H1 (cell line): ENCODE measurements at regions not wholly inside any gene's neighbourhood (a gene's known extent, or its start where the extent isn't known, plus 50 kb on each side); places are given as distances from the start of the nearest gene placed in this dataset.

Source experiments
- BCL11A ChIP-seq, 2 experiments: IDR thresholded peaks; one replicate each; pipeline ENCODE4 v1.6.1; 2011; ENCODE audit warnings: low read depth in 2 of 2, low read length in 2 of 2, mild to moderate bottlenecking in 2 of 2
- HDAC2 ChIP-seq, 2 experiments: fragments of 300-600 bp in 1 of 2; sonication (generic) in 1 of 2; IDR thresholded peaks; 2 replicates each; pipeline ENCODE4 v1.6.1; 2011 to 2012; ENCODE audit warnings: low read depth in 2 of 2, low read length in 2 of 2, mild to moderate bottlenecking in 2 of 2, moderate library complexity in 2 of 2, borderline replicate concordance in 1 of 2, inconsistent platforms in 1 of 2
- RFX5 ChIP-seq: IDR thresholded peaks from 2 replicates; pipeline ENCODE4 v1.6.1; 2011; ENCODE audit warnings: low read depth, low read length, improper control_type of control experiment, borderline replicate concordance
- SIX5 ChIP-seq: IDR thresholded peaks from 2 replicates; pipeline ENCODE4 v1.6.1; 2011; ENCODE audit warnings: mild to moderate bottlenecking, low read depth, low read length
- TF ChIP-seq, protein P1 (sequence below): fragments of 300-600 bp; sonication (generic); IDR thresholded peaks from 2 replicates; pipeline ENCODE4 v1.7.1; 2012; ENCODE audit warnings: low read length, moderate library complexity, mild to moderate bottlenecking, inconsistent platforms; ENCODE audit not compliant: insufficient replicate concordance

DNA sequence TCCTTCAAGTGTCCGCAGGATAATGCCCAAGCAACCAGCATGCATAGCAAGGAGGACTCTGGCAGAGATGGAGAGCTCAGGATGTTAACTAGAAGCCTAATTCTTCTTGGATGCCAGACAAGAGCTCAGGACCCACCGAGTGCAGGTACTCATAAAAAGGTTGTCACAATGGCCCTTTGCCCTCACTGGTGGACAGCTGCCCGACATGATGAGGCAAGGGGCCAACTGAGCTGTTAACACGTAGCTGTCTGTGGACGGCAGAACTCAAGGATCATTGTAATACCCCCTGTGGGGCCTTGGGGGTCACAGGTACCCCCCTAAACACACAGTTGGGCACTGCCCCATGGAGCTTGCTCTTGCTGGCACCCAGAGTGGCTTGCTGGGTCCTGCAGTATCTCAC lies 393.7 kb downstream of the PIK3C3 start (continued):
- no peak for TF ChIP-seq RFX5
- TF ChIP-seq, protein P1, sequence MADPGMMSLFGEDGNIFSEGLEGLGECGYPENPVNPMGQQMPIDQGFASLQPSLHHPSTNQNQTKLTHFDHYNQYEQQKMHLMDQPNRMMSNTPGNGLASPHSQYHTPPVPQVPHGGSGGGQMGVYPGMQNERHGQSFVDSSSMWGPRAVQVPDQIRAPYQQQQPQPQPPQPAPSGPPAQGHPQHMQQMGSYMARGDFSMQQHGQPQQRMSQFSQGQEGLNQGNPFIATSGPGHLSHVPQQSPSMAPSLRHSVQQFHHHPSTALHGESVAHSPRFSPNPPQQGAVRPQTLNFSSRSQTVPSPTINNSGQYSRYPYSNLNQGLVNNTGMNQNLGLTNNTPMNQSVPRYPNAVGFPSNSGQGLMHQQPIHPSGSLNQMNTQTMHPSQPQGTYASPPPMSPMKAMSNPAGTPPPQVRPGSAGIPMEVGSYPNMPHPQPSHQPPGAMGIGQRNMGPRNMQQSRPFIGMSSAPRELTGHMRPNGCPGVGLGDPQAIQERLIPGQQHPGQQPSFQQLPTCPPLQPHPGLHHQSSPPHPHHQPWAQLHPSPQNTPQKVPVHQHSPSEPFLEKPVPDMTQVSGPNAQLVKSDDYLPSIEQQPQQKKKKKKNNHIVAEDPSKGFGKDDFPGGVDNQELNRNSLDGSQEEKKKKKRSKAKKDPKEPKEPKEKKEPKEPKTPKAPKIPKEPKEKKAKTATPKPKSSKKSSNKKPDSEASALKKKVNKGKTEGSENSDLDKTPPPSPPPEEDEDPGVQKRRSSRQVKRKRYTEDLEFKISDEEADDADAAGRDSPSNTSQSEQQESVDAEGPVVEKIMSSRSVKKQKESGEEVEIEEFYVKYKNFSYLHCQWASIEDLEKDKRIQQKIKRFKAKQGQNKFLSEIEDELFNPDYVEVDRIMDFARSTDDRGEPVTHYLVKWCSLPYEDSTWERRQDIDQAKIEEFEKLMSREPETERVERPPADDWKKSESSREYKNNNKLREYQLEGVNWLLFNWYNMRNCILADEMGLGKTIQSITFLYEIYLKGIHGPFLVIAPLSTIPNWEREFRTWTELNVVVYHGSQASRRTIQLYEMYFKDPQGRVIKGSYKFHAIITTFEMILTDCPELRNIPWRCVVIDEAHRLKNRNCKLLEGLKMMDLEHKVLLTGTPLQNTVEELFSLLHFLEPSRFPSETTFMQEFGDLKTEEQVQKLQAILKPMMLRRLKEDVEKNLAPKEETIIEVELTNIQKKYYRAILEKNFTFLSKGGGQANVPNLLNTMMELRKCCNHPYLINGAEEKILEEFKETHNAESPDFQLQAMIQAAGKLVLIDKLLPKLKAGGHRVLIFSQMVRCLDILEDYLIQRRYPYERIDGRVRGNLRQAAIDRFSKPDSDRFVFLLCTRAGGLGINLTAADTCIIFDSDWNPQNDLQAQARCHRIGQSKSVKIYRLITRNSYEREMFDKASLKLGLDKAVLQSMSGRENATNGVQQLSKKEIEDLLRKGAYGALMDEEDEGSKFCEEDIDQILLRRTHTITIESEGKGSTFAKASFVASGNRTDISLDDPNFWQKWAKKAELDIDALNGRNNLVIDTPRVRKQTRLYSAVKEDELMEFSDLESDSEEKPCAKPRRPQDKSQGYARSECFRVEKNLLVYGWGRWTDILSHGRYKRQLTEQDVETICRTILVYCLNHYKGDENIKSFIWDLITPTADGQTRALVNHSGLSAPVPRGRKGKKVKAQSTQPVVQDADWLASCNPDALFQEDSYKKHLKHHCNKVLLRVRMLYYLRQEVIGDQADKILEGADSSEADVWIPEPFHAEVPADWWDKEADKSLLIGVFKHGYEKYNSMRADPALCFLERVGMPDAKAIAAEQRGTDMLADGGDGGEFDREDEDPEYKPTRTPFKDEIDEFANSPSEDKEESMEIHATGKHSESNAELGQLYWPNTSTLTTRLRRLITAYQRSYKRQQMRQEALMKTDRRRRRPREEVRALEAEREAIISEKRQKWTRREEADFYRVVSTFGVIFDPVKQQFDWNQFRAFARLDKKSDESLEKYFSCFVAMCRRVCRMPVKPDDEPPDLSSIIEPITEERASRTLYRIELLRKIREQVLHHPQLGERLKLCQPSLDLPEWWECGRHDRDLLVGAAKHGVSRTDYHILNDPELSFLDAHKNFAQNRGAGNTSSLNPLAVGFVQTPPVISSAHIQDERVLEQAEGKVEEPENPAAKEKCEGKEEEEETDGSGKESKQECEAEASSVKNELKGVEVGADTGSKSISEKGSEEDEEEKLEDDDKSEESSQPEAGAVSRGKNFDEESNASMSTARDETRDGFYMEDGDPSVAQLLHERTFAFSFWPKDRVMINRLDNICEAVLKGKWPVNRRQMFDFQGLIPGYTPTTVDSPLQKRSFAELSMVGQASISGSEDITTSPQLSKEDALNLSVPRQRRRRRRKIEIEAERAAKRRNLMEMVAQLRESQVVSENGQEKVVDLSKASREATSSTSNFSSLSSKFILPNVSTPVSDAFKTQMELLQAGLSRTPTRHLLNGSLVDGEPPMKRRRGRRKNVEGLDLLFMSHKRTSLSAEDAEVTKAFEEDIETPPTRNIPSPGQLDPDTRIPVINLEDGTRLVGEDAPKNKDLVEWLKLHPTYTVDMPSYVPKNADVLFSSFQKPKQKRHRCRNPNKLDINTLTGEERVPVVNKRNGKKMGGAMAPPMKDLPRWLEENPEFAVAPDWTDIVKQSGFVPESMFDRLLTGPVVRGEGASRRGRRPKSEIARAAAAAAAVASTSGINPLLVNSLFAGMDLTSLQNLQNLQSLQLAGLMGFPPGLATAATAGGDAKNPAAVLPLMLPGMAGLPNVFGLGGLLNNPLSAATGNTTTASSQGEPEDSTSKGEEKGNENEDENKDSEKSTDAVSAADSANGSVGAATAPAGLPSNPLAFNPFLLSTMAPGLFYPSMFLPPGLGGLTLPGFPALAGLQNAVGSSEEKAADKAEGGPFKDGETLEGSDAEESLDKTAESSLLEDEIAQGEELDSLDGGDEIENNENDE = no peak
- TF ChIP-seq SIX5 = no peak
- TF ChIP-seq HDAC2 (IDR thresholded peaks at IDR 0.05; ENCODE audit: borderline replicate concordance in 1 of 2, low read depth in 2 of 2, low read length in 2 of 2) = no peak
- no peak for TF ChIP-seq BCL11A (IDR thresholded peaks at IDR 0.05; ENCODE audit: low read depth in 2 of 2, low read length in 2 of 2)
